NCI-H2171 treated with DMSO at 0.1 percent for 48 hours (cell line): ENCODE measurements at regions not wholly inside any gene's neighbourhood (a gene's known extent, or its start where the extent isn't known, plus 50 kb on each side); places are given as distances from the start of the nearest gene placed in this dataset.
A peak's percentile ranks its signal among the peaks of the same experiment; 100 is the strongest.

ENCODE experiments used
- DNase-seq: peaks from one replicate; lab custom pipeline; 2025; lab: John Stamatoyannopoulos, UW

DNA sequence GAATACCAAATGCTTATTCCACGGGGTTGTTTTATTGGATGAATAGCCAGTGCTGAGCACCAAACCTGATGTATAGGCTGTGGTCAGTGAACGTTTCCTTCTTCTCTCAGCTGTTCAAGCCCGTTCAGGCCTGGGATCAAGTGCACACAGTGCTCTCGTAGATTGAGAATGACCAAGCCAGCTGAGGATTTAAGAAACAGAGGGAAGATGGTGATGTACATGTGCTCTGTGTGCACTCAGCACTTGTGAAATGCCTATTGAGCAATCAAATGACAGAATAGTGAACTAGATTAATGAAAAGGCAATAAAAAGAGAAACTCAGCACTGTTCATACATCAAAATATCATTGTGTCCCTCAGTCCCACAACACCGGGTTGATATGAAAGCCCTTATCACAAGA lies 302.5 kb downstream of the BMPER start:
- DNase-seq: no peak

DNA sequence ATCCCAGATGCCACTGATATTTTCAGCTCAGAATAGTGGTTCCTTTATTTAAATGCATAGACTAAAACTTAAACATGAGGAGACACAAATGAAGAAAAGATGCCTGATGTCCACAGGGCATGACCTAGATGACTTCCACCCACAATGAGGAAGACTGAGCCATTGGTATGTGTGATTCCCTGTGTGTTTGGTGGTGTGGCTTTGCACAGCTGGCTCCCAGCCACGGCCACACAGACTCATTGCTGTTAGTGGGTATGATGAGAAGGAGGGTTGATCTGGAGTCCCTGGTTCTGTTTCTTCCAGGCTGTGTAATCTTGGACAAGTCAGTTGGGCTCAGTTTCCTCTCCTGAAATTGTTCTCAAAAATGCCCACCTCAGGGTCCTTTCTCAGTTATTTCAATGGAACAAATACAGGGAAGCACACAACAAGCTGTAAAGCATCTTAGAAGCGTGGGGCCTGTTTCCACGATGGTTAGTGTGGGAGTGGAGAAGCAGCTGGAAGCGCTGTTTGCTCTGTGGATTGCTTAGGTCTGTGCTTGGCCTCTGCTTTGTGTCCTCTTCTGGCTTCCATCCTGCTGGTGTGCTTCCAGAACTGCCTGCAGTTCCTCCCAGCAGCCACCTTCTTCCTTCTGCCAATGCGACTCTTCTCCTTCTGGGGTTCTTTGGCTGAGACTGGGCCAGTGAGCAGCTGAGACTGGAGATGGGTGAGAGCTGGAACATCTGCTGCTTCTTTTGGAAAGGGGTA lies 303.7 kb downstream of the BMPER start:
- no peak for DNase-seq

DNA sequence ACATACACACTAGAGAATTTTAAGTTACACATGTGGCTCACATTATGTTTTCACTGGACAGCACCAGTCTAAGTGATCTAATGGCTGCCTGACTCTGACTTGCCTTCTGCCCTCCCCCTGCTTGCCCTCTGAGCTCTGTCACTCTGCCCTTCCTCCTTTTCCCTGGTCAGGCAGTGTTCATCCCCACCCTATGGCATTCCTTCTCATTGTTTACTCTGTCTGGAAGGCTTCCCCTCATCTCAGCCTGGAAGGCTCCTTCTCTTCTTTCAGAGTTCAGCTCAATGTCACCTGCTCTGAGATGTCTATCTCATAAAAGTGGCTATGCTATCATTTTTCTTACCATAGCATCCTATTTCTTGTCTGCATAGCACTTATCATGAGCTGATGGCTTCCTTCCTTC lies 305.7 kb downstream of the BMPER start:
- DNase-seq: no peak

- no peak for DNase-seq
Measured at GRCh38 chr7:34217972-34218371, 312.6 kb downstream of the BMPER start.

- DNase-seq: no peak
Measured at GRCh38 chr7:34219153-34219718, 313.9 kb downstream of the BMPER start.

- DNase-seq: no peak
Measured at GRCh38 chr7:34220506-34221185, 315.3 kb downstream of the BMPER start.

DNA sequence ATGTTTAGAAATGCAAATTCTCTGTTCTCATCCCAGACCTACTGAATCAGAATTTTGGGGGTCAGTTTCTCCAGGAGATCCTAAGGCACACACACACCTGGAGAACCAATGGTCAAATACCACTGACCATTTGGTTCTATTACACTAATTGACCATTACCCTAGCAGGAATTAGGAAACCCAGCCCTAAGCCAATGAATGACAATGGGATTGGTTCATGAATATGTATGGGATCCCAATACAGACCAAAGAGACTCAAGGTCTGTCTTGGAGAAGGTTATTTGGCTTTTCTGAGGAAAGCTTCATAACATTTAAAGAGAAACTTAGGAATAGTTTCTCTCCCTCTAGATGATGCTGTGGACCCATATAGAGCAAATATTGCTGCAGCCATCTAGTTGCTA lies 317.0 kb downstream of the BMPER start:
- DNase-seq: no peak

DNA sequence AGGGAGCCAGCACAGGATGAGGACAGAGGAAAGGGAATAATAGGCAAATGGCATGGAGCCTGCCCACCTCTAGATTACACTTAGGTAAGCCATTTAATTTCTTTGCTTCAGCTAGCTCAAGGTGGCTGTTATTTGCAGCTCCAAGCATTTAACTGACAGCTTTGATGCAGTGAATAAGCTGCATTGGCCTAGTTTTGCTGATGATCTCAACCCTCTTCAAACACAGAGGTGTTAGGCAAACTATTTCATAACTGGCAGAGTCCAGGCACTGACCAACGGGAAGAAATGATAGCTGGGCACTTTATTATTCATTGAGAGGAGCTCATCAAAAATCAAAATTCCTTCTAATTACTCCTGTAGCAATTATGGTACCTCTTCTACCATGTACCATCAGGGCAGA lies 317.4 kb downstream of the BMPER start:
- DNase-seq: no peak

- DNase-seq: no peak
Measured at GRCh38 chr7:34224281-34224680, 318.9 kb downstream of the BMPER start.

DNA sequence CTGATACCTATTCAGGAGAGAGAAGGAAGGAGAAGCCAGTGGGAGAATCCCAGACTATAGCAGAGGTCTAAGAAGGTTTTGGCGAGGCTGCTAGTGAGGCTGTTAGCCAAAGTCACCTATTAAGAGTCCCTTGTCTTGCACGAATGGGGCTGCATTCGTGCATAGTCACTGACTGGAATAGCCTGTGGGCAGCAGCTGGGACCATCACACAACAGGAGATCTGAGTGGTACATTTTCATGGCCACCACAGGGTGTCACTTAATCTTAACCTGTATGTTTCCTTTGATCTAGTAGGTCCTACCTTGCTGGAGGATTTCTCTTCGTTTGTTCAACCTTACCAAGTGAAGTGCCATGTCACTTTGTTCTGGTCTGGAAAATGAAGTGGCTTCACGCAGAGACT lies 319.9 kb downstream of the BMPER start:
- DNase-seq: no peak

- no peak for DNase-seq
Measured at GRCh38 chr7:34227525-34227924, 322.2 kb downstream of the BMPER start.

- DNase-seq: peak; percentile 34
Measured at GRCh38 chr7:34235101-34235500, 329.8 kb downstream of the BMPER start.

DNA sequence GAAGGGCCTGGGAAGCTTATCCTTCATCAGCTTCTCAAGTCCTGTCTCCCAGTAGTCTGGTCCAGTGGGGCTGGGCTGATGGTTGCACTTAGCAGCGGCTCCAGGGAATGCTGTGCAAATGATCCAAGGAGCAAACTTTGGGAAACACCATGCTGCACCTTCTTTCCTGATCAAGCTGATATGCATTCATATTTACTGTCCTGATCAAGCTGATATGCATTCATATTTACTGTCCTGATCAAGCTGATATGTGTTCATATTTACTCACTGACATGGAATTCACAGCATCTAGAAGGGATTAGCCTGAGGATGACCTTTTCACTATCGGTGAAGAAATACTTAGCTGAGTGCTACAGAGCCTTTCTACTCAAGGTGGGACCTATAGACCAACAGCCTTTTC lies 330.7 kb downstream of the BMPER start:
- DNase-seq: no peak

DNA sequence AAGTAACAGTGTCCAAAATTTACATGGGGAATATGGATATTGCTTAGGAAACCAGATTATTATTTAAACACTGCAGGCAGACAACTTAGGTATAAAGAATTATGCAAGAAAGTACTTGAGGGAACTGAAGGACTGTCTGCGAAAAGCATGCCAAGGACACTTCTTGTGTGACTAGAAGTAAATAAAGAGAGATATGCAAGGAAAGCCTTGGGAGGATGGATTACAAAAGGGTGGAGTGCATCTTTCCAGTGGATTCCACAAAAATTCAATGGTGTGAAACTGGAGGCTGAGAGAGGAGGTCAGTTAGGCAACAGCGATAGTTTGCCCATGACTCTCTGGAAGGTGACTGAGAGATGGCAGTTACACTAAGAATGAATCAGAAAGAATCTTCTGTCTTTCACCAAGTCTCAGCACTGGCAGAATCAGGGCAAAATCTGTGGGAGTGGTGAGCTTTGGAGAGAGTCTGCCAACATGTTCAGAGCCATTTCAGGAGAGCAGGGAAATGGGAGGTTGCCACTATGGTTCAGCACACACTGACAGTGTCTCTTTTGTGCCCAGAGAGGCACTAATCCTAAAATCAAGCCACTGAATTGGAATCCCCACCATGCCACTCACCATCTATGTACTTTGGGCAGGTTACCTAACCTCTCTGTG lies 331.6 kb downstream of the BMPER start:
- DNase-seq: no peak

- DNase-seq: no peak
Measured at GRCh38 chr7:34237493-34237849, 332.1 kb downstream of the BMPER start.

DNA sequence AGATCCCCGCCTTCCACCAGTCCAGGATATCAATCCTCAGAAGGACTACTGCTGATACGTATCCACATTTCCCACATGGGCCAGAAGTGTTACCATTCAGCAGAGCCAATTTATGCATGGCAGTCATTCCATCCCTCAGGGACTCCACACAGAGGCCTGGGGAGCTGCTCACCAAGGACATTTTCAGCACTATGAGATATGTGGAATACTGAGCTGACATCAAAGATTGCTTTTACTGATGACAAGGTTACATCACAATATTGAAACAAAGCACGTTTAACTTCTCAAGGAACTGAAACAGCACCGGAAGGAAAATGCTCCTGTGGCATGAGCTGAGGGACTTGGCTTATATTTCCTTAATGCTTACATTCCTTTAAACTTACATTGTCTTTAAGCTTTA lies 335.1 kb downstream of the BMPER start:
- DNase-seq: no peak

GRCh38 chr7:34242391-34242790 lies 337.1 kb downstream of the BMPER start:
- DNase-seq: no peak

- no peak for DNase-seq
Measured at GRCh38 chr7:34245246-34245645, 339.9 kb downstream of the BMPER start.

- DNase-seq: no peak
Measured at GRCh38 chr7:34247468-34247867, 342.1 kb downstream of the BMPER start.

- DNase-seq: peak; percentile 78
Measured at GRCh38 chr7:34249192-34249591, 343.9 kb downstream of the BMPER start.

- no peak for DNase-seq
Measured at GRCh38 chr7:34260279-34260678, 354.9 kb downstream of the BMPER start.

- no peak for DNase-seq
Measured at GRCh38 chr7:34263168-34263567, 357.8 kb downstream of the BMPER start.

DNA sequence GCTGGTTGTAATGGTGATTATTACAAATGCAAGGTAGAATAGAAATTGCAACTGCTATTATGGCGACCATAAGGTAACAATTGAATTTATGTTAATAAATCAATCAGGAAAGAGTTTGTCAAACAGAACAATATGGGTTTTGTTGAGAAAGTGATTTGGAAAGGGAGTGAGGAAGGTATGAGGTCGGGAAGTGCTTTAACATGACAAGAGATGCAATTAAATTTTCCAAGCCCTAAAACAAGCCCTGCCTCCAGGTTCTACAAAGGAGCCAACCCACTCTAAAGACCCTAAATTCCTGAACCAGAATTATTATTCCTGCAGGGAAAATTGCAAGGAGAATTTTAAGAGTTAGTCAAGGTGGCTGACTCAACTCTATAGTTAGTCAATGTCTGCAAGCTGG lies 363.7 kb downstream of the BMPER start:
- no peak for DNase-seq
